A673 (cell line): ENCODE measurements at regions not wholly inside any gene's neighbourhood (a gene's known extent, or its start where the extent isn't known, plus 50 kb on each side); places are given as distances from the start of the nearest gene placed in this dataset.

Experiments
- BruUV-seq: library from RNA; stranded (reverse); fragments of 400-500 nt; replicated peaks from 2 replicates; lab custom pipeline; 2021; lab: Mats Ljungman, UMichigan
- CTCF ChIA-PET: fragments of 300-600 bp; sonication (Branson Sonifier 250); formaldehyde crosslinking; loops from one replicate; lab custom pipeline; 2022; ENCODE audit warnings: antibody characterized with exemption; lab: Charles Lee
- POLR2A ChIA-PET: fragments of 300-600 bp; sonication (Branson Sonifier 250); formaldehyde crosslinking; loops from one replicate; lab custom pipeline; 2022; ENCODE audit warnings: antibody characterized with exemption; ENCODE audit not compliant: low non-redundant PET; lab: Charles Lee
- DNase-seq: peaks from one replicate; pipeline ENCODE4 v3.0.0-alpha.2; 2015; ENCODE audit warnings: low spot score
- H3K27ac ChIP-seq: fragments of 200-600 bp; sonication (generic); 2 replicates; pipeline ENCODE4 v1.5.1; 2016; ENCODE audit warnings: mixed run types, low read depth, mild to moderate bottlenecking, mixed read lengths, antibody characterized with exemption, low read length; ENCODE audit not compliant: poor library complexity, severe bottlenecking
- H3K27me3 ChIP-seq: fragments of 200-600 bp; sonication (generic); replicated peaks from 2 replicates; pipeline ENCODE4 v1.6.1; 2017; ENCODE audit warnings: mixed run types, low read depth, mild to moderate bottlenecking, mixed read lengths, antibody characterized with exemption, low read length; ENCODE audit not compliant: insufficient read depth, poor library complexity
- H3K36me3 ChIP-seq: fragments of 200-600 bp; sonication (generic); 2 replicates; pipeline ENCODE4 v1.6.1; 2016; ENCODE audit warnings: mixed run types, mild to moderate bottlenecking, mixed read lengths, antibody characterized with exemption, low read length; ENCODE audit not compliant: insufficient read depth, poor library complexity, severe bottlenecking
- H3K4me1 ChIP-seq: fragments of 200-600 bp; sonication (generic); 2 replicates; pipeline ENCODE4 v1.6.1; 2017; ENCODE audit warnings: mixed run types, mild to moderate bottlenecking, mixed read lengths, antibody characterized with exemption, low read length; ENCODE audit not compliant: insufficient read depth, poor library complexity, severe bottlenecking
- H3K4me3 ChIP-seq: fragments of 200-600 bp; sonication (generic); 2 replicates; pipeline ENCODE4 v1.5.1; 2016; ENCODE audit warnings: low read depth, mixed run types, mild to moderate bottlenecking, mixed read lengths, low read length; ENCODE audit not compliant: poor library complexity, severe bottlenecking
- H3K9me3 ChIP-seq: fragments of 200-600 bp; sonication (generic); 2 replicates; pipeline ENCODE4 v1.6.1; 2016; ENCODE audit warnings: mixed run types, low read depth, mild to moderate bottlenecking, mixed read lengths, antibody characterized with exemption, low read length; ENCODE audit not compliant: poor library complexity, severe bottlenecking
- EZH2 ChIP-seq: fragments of 200-600 bp; sonication (generic); IDR thresholded peaks from 2 replicates; pipeline ENCODE4 v1.6.1; 2017; ENCODE audit warnings: borderline replicate concordance, low read depth, mild to moderate bottlenecking, mixed read lengths, antibody characterized with exemption, low read length; ENCODE audit not compliant: poor library complexity, severe bottlenecking
- intact Hi-C: fragments of 100-400 bp; cut with micrococcal nuclease; formaldehyde crosslinking; loops from one replicate; pipeline ENCODE4 v1.10.0; 2022; ENCODE audit not compliant: unreplicated experiment
- TF ChIP-seq, protein P1 (sequence below): fragments of 300-800, 200-600 bp; sonication (generic); conservative IDR thresholded peaks from 2 replicates; pipeline ENCODE4 v1.5.1; 2017; ENCODE audit warnings: low read depth, mild to moderate bottlenecking, antibody characterized with exemption, low read length, moderate library complexity, mixed read lengths

- Histone ChIP-seq H3K27ac (no peak overlapping the region), H3K9me3 (no peaks in the 10 kb centered on the region), H3K27me3 (peaks cover 33% of the 10 kb centered on the region), H3K4me3 (no peak overlapping the region), H3K4me1 (no peaks in the 10 kb centered on the region), H3K36me3 (no peaks in the 10 kb centered on the region)
- TF ChIP-seq, protein P1, sequence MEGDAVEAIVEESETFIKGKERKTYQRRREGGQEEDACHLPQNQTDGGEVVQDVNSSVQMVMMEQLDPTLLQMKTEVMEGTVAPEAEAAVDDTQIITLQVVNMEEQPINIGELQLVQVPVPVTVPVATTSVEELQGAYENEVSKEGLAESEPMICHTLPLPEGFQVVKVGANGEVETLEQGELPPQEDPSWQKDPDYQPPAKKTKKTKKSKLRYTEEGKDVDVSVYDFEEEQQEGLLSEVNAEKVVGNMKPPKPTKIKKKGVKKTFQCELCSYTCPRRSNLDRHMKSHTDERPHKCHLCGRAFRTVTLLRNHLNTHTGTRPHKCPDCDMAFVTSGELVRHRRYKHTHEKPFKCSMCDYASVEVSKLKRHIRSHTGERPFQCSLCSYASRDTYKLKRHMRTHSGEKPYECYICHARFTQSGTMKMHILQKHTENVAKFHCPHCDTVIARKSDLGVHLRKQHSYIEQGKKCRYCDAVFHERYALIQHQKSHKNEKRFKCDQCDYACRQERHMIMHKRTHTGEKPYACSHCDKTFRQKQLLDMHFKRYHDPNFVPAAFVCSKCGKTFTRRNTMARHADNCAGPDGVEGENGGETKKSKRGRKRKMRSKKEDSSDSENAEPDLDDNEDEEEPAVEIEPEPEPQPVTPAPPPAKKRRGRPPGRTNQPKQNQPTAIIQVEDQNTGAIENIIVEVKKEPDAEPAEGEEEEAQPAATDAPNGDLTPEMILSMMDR = no peak
- no peak for TF ChIP-seq EZH2
- no TSS peak for BruUV-seq
- intact Hi-C loops = no loop called here
- CTCF ChIA-PET = no interaction called here
- POLR2A ChIA-PET = no interaction called here
- no peak for DNase-seq
These were observed 66.4 kb upstream of the KCNG1 start for GRCh38 chr20:51089272-51089781.

GRCh38 chr20:51087266-51087665 lies 64.4 kb upstream of the KCNG1 start:
- ChIA-PET POLR2A (no interaction called here), CTCF (interaction anchor here (0.9 kb wide), 1 partner anchor 100 kb away, joined by 8 read pairs; no protein-coding TSS in a partner anchor)
- Histone ChIP-seq H3K4me3 (no peak overlapping the region), H3K36me3 (no peaks in the 10 kb centered on the region), H3K9me3 (no peaks in the 10 kb centered on the region), H3K4me1 (no peaks in the 10 kb centered on the region), H3K27ac (no peak overlapping the region), H3K27me3 (peaks cover 35% of the 10 kb centered on the region)
- TF ChIP-seq EZH2 = no peak
- TF ChIP-seq, protein P1 = no peak
- BruUV-seq = no TSS peak
- intact Hi-C loops = no loop called here
- DNase-seq = no peak

- no peaks in the 10 kb centered on the region for H3K4me1 ChIP-seq
- intact Hi-C loops = no loop called here
- no peak for TF ChIP-seq EZH2
- TF ChIP-seq, protein P1 = no peak
- H3K9me3 ChIP-seq = no peaks in the 10 kb centered on the region
- no peak overlapping the region for H3K4me3 ChIP-seq
- DNase-seq = no peak
- H3K27me3 ChIP-seq = peaks cover 22% of the 10 kb centered on the region
- POLR2A ChIA-PET = no interaction called here
- BruUV-seq = no TSS peak
- CTCF ChIA-PET = no interaction called here
- no peaks in the 10 kb centered on the region for H3K36me3 ChIP-seq
- H3K27ac ChIP-seq = no peak overlapping the region
These were observed 62.9 kb upstream of the KCNG1 start for GRCh38 chr20:51085769-51086168.
